Panc1 (cell line): ENCODE measurements at regions not wholly inside any gene's neighbourhood (a gene's known extent, or its start where the extent isn't known, plus 50 kb on each side); places are given as distances from the start of the nearest gene placed in this dataset.

Source experiments
- POLR2AphosphoS5 ChIP-seq: IDR thresholded peaks from 2 replicates; pipeline ENCODE4 v1.6.1; 2012; ENCODE audit warnings: mild to moderate bottlenecking, low read depth, low read length, moderate library complexity
- SIN3A ChIP-seq: IDR thresholded peaks from 2 replicates; pipeline ENCODE4 v1.6.1; 2012; ENCODE audit warnings: low read depth, mild to moderate bottlenecking, low read length, moderate library complexity, borderline replicate concordance; ENCODE audit not compliant: insufficient read depth
- TF ChIP-seq, protein P1 (sequence below): fragments of 450-650 bp; IDR thresholded peaks from 2 replicates; pipeline ENCODE4 v1.5.1; 2017; ENCODE audit warnings: mild to moderate bottlenecking
- TF ChIP-seq, protein P2 (sequence below), 2 experiments: IDR thresholded peaks; 2 replicates each; pipeline ENCODE4 v1.6.1; 2011 to 2012; ENCODE audit warnings: low read depth in 2 of 2, control low read depth in 1 of 2, low read length in 1 of 2, mild to moderate bottlenecking in 1 of 2, moderate library complexity in 1 of 2; ENCODE audit not compliant: insufficient read depth in 1 of 2

DNA sequence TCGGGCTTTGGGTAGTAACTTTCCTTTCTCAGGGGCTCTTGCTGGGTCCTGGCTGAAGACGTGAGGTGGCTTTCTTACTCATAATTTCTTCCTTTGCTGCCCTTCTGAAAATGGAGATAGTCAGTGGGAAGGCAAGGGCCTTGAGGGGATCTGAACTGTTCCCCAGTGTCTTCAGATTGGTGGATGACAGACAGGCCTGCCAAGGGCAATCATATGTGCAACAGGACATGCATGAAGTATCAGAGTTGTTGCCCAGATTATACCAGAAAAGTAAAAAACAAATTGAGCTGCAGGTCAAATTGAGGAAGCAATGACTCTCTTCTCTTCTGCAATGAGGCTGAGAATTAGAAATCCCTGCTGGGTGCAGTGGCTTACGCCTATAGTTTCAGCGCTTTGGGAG, 71.6 kb upstream of the PAX1 start:
- TF ChIP-seq, protein P1, sequence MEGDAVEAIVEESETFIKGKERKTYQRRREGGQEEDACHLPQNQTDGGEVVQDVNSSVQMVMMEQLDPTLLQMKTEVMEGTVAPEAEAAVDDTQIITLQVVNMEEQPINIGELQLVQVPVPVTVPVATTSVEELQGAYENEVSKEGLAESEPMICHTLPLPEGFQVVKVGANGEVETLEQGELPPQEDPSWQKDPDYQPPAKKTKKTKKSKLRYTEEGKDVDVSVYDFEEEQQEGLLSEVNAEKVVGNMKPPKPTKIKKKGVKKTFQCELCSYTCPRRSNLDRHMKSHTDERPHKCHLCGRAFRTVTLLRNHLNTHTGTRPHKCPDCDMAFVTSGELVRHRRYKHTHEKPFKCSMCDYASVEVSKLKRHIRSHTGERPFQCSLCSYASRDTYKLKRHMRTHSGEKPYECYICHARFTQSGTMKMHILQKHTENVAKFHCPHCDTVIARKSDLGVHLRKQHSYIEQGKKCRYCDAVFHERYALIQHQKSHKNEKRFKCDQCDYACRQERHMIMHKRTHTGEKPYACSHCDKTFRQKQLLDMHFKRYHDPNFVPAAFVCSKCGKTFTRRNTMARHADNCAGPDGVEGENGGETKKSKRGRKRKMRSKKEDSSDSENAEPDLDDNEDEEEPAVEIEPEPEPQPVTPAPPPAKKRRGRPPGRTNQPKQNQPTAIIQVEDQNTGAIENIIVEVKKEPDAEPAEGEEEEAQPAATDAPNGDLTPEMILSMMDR = no peak
- TF ChIP-seq POLR2AphosphoS5 (no peak), SIN3A (no peak)
- TF ChIP-seq, protein P2, sequence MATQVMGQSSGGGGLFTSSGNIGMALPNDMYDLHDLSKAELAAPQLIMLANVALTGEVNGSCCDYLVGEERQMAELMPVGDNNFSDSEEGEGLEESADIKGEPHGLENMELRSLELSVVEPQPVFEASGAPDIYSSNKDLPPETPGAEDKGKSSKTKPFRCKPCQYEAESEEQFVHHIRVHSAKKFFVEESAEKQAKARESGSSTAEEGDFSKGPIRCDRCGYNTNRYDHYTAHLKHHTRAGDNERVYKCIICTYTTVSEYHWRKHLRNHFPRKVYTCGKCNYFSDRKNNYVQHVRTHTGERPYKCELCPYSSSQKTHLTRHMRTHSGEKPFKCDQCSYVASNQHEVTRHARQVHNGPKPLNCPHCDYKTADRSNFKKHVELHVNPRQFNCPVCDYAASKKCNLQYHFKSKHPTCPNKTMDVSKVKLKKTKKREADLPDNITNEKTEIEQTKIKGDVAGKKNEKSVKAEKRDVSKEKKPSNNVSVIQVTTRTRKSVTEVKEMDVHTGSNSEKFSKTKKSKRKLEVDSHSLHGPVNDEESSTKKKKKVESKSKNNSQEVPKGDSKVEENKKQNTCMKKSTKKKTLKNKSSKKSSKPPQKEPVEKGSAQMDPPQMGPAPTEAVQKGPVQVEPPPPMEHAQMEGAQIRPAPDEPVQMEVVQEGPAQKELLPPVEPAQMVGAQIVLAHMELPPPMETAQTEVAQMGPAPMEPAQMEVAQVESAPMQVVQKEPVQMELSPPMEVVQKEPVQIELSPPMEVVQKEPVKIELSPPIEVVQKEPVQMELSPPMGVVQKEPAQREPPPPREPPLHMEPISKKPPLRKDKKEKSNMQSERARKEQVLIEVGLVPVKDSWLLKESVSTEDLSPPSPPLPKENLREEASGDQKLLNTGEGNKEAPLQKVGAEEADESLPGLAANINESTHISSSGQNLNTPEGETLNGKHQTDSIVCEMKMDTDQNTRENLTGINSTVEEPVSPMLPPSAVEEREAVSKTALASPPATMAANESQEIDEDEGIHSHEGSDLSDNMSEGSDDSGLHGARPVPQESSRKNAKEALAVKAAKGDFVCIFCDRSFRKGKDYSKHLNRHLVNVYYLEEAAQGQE (IDR thresholded peaks at IDR 0.05; ENCODE audit: insufficient read depth in 1 of 2, low read depth in 2 of 2, low read length in 1 of 2) = no peak
